Endothelial cell of umbilical vein (primary cell): ENCODE measurements at regions not wholly inside any gene's neighbourhood (a gene's known extent, or its start where the extent isn't known, plus 50 kb on each side); places are given as distances from the start of the nearest gene placed in this dataset.

Source experiments
- BruUV-seq: library from RNA; stranded (reverse); fragments of 400-500 nt; replicated peaks from 2 replicates; lab custom pipeline; 2021; lab: Mats Ljungman, UMichigan
- CTCF ChIA-PET: fragments of 300-600, 350-600 bp; sonication (Branson Sonifier 250); formaldehyde crosslinking; loops from one replicate; lab custom pipeline; 2021; ENCODE audit warnings: antibody characterized with exemption, inconsistent platforms; lab: Charles Lee
- POLR2A ChIA-PET: fragments of 300-600, 350-600 bp; sonication (Branson Sonifier 250); formaldehyde crosslinking; loops from one replicate; lab custom pipeline; 2021; ENCODE audit warnings: antibody characterized with exemption, inconsistent platforms; lab: Charles Lee
- DNase-seq: peaks from one replicate; pipeline ENCODE4 v3.0.0-alpha.2; 2011; ENCODE audit warnings: low read depth, low spot score
- FAIRE-seq: peaks from 2 replicates; lab custom pipeline; 2011; peaks lifted over from hg19 to GRCh38; lab: Jason Lieb, UNC
- H2AFZ ChIP-seq: 2 replicates; pipeline ENCODE4 v1.6.0; 2012; ENCODE audit warnings: low read depth, low read length, control low read depth, inconsistent platforms
- H3K27ac ChIP-seq: 2 replicates; pipeline ENCODE4 v1.5.1; 2011; ENCODE audit warnings: low read depth, mild to moderate bottlenecking, control low read depth, low read length, moderate library complexity; ENCODE audit not compliant: insufficient read depth
- H3K27me3 ChIP-seq, 2 experiments: 2 replicates each; pipeline versions ENCODE4 v1.6.0 to v1.6.1; 2011; ENCODE audit warnings: low read length in 2 of 2, mixed read lengths in 1 of 2; ENCODE audit not compliant: control insufficient read depth in 2 of 2, insufficient read depth in 2 of 2
- H3K36me3 ChIP-seq, 2 experiments: 2 replicates in 1 of 2; 3 replicates in 1 of 2; pipeline ENCODE4 v1.5.1; 2011; ENCODE audit warnings: low read length in 2 of 2, mild to moderate bottlenecking in 1 of 2, moderate library complexity in 1 of 2; ENCODE audit not compliant: control insufficient read depth in 2 of 2, insufficient read depth in 2 of 2; ENCODE audit errors: extremely low read depth in 1 of 2
- H3K4me1 ChIP-seq: 3 replicates; pipeline ENCODE4 v1.5.1; 2011; ENCODE audit warnings: mild to moderate bottlenecking, low read length; ENCODE audit not compliant: control insufficient read depth, insufficient read depth; ENCODE audit errors: extremely low read depth
- H3K4me2 ChIP-seq: 2 replicates; pipeline ENCODE4 v1.6.1; 2011; ENCODE audit warnings: low read length, control low read depth, mixed read lengths; ENCODE audit not compliant: insufficient read depth
- H3K4me3 ChIP-seq, 3 experiments: fragments of 200-600 bp in 1 of 3; sonication (generic), shearing (Covaris generic) in 1 of 3; replicated peaks in 1 of 3; 2 replicates each; pipeline ENCODE4 v1.5.1; 2011 to 2016; ENCODE audit warnings: control low read depth in 3 of 3, low read length in 3 of 3, mild to moderate bottlenecking in 2 of 3, inconsistent platforms in 1 of 3, low read depth in 1 of 3, moderate library complexity in 1 of 3; ENCODE audit not compliant: insufficient read depth in 1 of 3
- H3K79me2 ChIP-seq: 2 replicates; pipeline ENCODE4 v1.6.0; 2012; ENCODE audit warnings: low read length, inconsistent platforms; ENCODE audit not compliant: control insufficient read depth, insufficient read depth
- H3K9ac ChIP-seq: replicated peaks from 2 replicates; pipeline ENCODE3; 2011; ENCODE audit warnings: low read length, control low read depth; ENCODE audit not compliant: insufficient read depth; ENCODE audit errors: extremely low read depth
- H3K9me1 ChIP-seq: replicated peaks from 3 replicates; pipeline ENCODE4 v1.6.0; 2011; ENCODE audit warnings: mild to moderate bottlenecking, low read length; ENCODE audit not compliant: control insufficient read depth, insufficient read depth; ENCODE audit errors: extremely low read depth
- H3K9me3 ChIP-seq: replicated peaks from 2 replicates; pipeline ENCODE4 v1.5.1; 2012; ENCODE audit warnings: low read length, inconsistent platforms; ENCODE audit not compliant: control insufficient read depth, insufficient read depth
- H4K20me1 ChIP-seq: replicated peaks from 2 replicates; pipeline ENCODE3; 2011; ENCODE audit warnings: mild to moderate bottlenecking, low read length; ENCODE audit not compliant: control insufficient read depth, insufficient read depth; ENCODE audit errors: extremely low read depth
- CTCF ChIP-seq, 2 donors: IDR thresholded peaks; 1 replicate in 1 of 2; 2 replicates in 1 of 2; pipeline ENCODE4 v1.5.1; 2011; ENCODE audit warnings: low read length in 2 of 2, mild to moderate bottlenecking in 2 of 2, moderate library complexity in 2 of 2, control low read depth in 1 of 2, inconsistent platforms in 1 of 2, low read depth in 1 of 2; ENCODE audit not compliant: insufficient read depth in 1 of 2; ENCODE audit errors: extremely low read depth in 1 of 2
- EZH2 ChIP-seq: IDR thresholded peaks from 2 replicates; pipeline ENCODE4 v1.6.1; 2012; ENCODE audit warnings: borderline replicate concordance, low read depth, mild to moderate bottlenecking, moderate library complexity, low read length, inconsistent platforms; ENCODE audit not compliant: severe bottlenecking
- FOS ChIP-seq: IDR thresholded peaks from 2 replicates; pipeline ENCODE4 v1.6.1; 2011; ENCODE audit warnings: mild to moderate bottlenecking, low read length, moderate library complexity, borderline replicate concordance; ENCODE audit not compliant: insufficient read depth
- GATA2 ChIP-seq: IDR thresholded peaks from 2 replicates; pipeline ENCODE4 v1.7.0; 2011; ENCODE audit warnings: low read depth, mild to moderate bottlenecking, moderate library complexity, mixed read lengths, low read length; ENCODE audit not compliant: insufficient read length, insufficient read depth
- JUN ChIP-seq: IDR thresholded peaks from 2 replicates; pipeline ENCODE4 v1.6.1; 2011; ENCODE audit warnings: borderline replicate concordance, low read depth; ENCODE audit not compliant: insufficient read length, insufficient read depth
- MAX ChIP-seq: IDR thresholded peaks from 2 replicates; pipeline ENCODE4 v1.6.1; 2011; ENCODE audit not compliant: insufficient read depth, insufficient read length
- MYC ChIP-seq: IDR thresholded peaks from one replicate; pipeline ENCODE4 v1.6.1; 2011; ENCODE audit warnings: mild to moderate bottlenecking, low read depth, low read length
- POLR2A ChIP-seq: IDR thresholded peaks from 2 replicates; pipeline ENCODE4 v1.6.1; 2012; ENCODE audit warnings: low read depth, mild to moderate bottlenecking, control low read depth, low read length
- POLR2AphosphoS5 ChIP-seq: IDR thresholded peaks from 2 replicates; pipeline ENCODE4 v1.6.1; 2012; ENCODE audit warnings: low read depth, mild to moderate bottlenecking, control low read depth, low read length, moderate library complexity; ENCODE audit not compliant: insufficient read depth
- dilution Hi-C: fragments of 300-500 bp; cut with MboI; formaldehyde crosslinking; loops from one replicate; pipeline ENCODE4 v1.15.0; 2019; ENCODE audit warnings: low sequenced_read_pairs; ENCODE audit not compliant: extremely low pct_ligation_motif_present
- intact Hi-C: fragments of 100-400 bp; cut with micrococcal nuclease; formaldehyde crosslinking; loops from one replicate; pipeline ENCODE4 v1.10.0; 2022

GRCh38 chr16:54696970-54697369 is 233.7 kb upstream of the IRX5 start:
- no peak overlapping the region for H3K9ac ChIP-seq
- peaks cover 4% of the 10 kb centered on the region for H3K9me3 ChIP-seq
- H3K36me3 ChIP-seq: no peaks in the 10 kb centered on the region
- no peak overlapping the region for H2AFZ ChIP-seq
- ChIA-PET POLR2A (no interaction called here), CTCF (no interaction called here)
- no peak overlapping the region for H3K27ac ChIP-seq
- dilution Hi-C loops (no loop called here), intact Hi-C loops (no loop called here)
- no peaks in the 10 kb centered on the region for H4K20me1 ChIP-seq
- DNase-seq (no peak), FAIRE-seq (no peak)
- BruUV-seq: no TSS peak
- TF ChIP-seq POLR2A: no peak
- no peak for TF ChIP-seq FOS
- TF ChIP-seq JUN: no peak
- no peak for TF ChIP-seq GATA2
- no peak for TF ChIP-seq CTCF (IDR thresholded peaks at IDR 0.05; ENCODE audit: extremely low read depth in 1 of 2, insufficient read depth in 1 of 2, low read depth in 1 of 2, low read length in 2 of 2)
- TF ChIP-seq POLR2AphosphoS5: no peak
- no peak for TF ChIP-seq MYC
- no peak for TF ChIP-seq EZH2
- TF ChIP-seq MAX: no peak
- no peaks in the 10 kb centered on the region for H3K9me1 ChIP-seq
- no peak overlapping the region for H3K4me3 ChIP-seq
- H3K79me2 ChIP-seq: no peaks in the 10 kb centered on the region
- no peaks in the 10 kb centered on the region for H3K27me3 ChIP-seq
- H3K4me1 ChIP-seq: no peaks in the 10 kb centered on the region
- H3K4me2 ChIP-seq: no peak overlapping the region
